ENCODE measurements at regions not wholly inside any gene's neighbourhood (a gene's known extent, or its start where the extent isn't known, plus 50 kb on each side); places are given as distances from the start of the nearest gene placed in this dataset.

DNA sequence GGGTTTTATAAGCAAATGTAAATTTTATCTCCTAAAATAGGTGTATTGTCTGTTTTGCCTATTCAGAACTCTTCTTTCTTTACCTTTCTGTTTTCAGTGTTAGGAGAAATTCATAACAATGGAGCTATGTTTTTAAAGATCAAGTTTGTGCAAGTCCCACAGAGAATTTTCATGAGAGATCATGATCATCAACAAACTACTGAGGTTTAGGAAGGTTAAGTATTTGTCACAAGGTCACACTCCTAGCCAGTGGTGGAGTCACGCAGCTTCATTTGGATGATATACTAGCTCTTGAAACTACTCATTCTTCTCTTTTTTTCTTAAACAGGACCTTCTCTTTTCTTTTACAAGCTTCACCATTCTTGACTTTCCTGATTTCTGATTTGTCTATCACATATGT lies 892.6 kb upstream of the FRG1 start:
- Histone ChIP-seq H3K27ac (no peak overlapping the region), H3K4me1 (no peaks in the 10 kb centered on the region), H3K36me3 (no peaks in the 10 kb centered on the region), H3K27me3 (no peaks in the 10 kb centered on the region), H3K4me3 (no peak overlapping the region), H3K9me3 (no peaks in the 10 kb centered on the region)
- TF ChIP-seq POLR2A (IDR thresholded peaks at IDR 0.05) (no peak), POLR2AphosphoS5 (IDR thresholded peaks at IDR 0.05) (no peak), EP300 (IDR thresholded peaks at IDR 0.05) (no peak)
- TF ChIP-seq, protein P1, sequence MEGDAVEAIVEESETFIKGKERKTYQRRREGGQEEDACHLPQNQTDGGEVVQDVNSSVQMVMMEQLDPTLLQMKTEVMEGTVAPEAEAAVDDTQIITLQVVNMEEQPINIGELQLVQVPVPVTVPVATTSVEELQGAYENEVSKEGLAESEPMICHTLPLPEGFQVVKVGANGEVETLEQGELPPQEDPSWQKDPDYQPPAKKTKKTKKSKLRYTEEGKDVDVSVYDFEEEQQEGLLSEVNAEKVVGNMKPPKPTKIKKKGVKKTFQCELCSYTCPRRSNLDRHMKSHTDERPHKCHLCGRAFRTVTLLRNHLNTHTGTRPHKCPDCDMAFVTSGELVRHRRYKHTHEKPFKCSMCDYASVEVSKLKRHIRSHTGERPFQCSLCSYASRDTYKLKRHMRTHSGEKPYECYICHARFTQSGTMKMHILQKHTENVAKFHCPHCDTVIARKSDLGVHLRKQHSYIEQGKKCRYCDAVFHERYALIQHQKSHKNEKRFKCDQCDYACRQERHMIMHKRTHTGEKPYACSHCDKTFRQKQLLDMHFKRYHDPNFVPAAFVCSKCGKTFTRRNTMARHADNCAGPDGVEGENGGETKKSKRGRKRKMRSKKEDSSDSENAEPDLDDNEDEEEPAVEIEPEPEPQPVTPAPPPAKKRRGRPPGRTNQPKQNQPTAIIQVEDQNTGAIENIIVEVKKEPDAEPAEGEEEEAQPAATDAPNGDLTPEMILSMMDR (IDR thresholded peaks at IDR 0.05), result no peak
- no peak for ATAC-seq
- 71 to 83% methylated on average over 1 of the region's 1 CpG for WGBS, 2 donors (ENCODE audit: low coverage in 1 of 2)

DNA sequence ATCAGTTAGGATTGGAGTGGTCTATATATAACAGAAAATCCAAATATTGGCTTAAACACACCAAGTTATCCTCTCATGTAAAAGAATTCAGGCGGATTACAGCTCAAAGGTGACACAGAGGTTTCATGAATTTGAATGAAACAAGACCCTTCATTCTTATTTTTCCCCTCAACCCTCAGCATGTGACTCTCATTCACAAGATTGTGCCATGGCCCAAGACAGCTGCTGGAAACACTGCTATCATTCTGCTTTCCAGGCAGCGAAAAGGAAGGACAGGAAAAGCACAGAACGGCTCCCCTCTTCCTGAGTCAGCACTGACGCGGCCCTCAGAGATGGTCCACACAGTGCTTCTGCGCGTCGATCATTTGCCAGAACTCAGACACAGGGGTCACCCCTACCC lies 891.0 kb upstream of the FRG1 start:
- 63 to 68% methylated on average over 2 to 8 of the region's 8 CpGs for WGBS, 2 donors (ENCODE audit: low coverage in 1 of 2)
- TF ChIP-seq POLR2AphosphoS5 (IDR thresholded peaks at IDR 0.05), result no peak
- TF ChIP-seq, protein P1 (IDR thresholded peaks at IDR 0.05), result no peak
- no peaks in the 10 kb centered on the region for H3K9me3 ChIP-seq
- H3K27me3 ChIP-seq, result no peaks in the 10 kb centered on the region
- H3K36me3 ChIP-seq, result no peaks in the 10 kb centered on the region
- H3K4me3 ChIP-seq, result no peak overlapping the region
- no peaks in the 10 kb centered on the region for H3K4me1 ChIP-seq
- no peak for ATAC-seq
- no peak overlapping the region for H3K27ac ChIP-seq

GRCh38 chr4:189050643-189051042 lies 890.0 kb upstream of the FRG1 start:
- WGBS, 2 donors (ENCODE audit: low coverage in 1 of 2), result 57 to 60% methylated on average over 1 to 4 of the region's 8 CpGs
- TF ChIP-seq POLR2AphosphoS5 (IDR thresholded peaks at IDR 0.05) (no peak), EP300 (IDR thresholded peaks at IDR 0.05) (no peak), POLR2A (IDR thresholded peaks at IDR 0.05) (no peak)
- TF ChIP-seq, protein P1 (IDR thresholded peaks at IDR 0.05), result no peak
- Histone ChIP-seq H3K4me1 (no peaks in the 10 kb centered on the region), H3K27ac (no peak overlapping the region), H3K36me3 (no peaks in the 10 kb centered on the region), H3K4me3 (no peak overlapping the region), H3K9me3 (no peaks in the 10 kb centered on the region), H3K27me3 (no peaks in the 10 kb centered on the region)
- ATAC-seq, result no peak

DNA sequence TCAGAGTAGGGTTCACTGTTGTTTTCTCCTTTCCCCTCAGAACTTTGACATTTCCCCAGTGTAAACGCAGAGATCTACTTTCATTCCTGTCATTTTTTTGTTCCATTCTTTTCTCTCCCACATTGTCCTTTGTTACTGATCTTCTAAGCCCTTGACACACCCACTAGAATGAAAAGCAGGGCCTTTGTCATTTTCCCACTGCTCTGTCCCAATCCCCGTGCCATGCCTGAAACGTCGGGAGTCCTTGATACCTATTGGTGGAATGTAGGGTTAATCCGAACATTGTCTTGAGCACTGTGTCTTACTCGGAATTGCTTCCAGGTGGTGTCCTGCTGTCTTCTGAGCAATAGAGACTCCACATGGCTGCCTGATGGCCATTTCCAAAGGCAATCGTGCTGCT lies 887.1 kb upstream of the FRG1 start:
- ATAC-seq, result no peak
- H3K9me3 ChIP-seq, result no peaks in the 10 kb centered on the region
- H3K36me3 ChIP-seq, result no peaks in the 10 kb centered on the region
- H3K4me3 ChIP-seq, result no peak overlapping the region
- H3K4me1 ChIP-seq, result no peaks in the 10 kb centered on the region
- no peak overlapping the region for H3K27ac ChIP-seq
- TF ChIP-seq POLR2AphosphoS5 (IDR thresholded peaks at IDR 0.05) (no peak), EP300 (IDR thresholded peaks at IDR 0.05) (no peak), POLR2A (IDR thresholded peaks at IDR 0.05) (no peak)
- TF ChIP-seq, protein P1 (IDR thresholded peaks at IDR 0.05), result no peak
- H3K27me3 ChIP-seq, result no peaks in the 10 kb centered on the region
- 76 to 80% methylated on average over 4 to 7 of the region's 7 CpGs for WGBS, 2 donors (ENCODE audit: low coverage in 1 of 2)

- no peak overlapping the region for H3K4me3 ChIP-seq
- H3K9me3 ChIP-seq, result peaks cover 0 to 18% (median 0%) of the 10 kb centered on the region in 3 donors
- no peak for ATAC-seq
- no peaks in the 10 kb centered on the region for H3K36me3 ChIP-seq
- 63 to 78% methylated on average over 1 of the region's 1 CpG for WGBS, 2 donors (ENCODE audit: low coverage in 1 of 2)
- no peaks in the 10 kb centered on the region for H3K4me1 ChIP-seq
- no peaks in the 10 kb centered on the region for H3K27me3 ChIP-seq
- TF ChIP-seq, protein P1 (IDR thresholded peaks at IDR 0.05), result no peak
- TF ChIP-seq EP300 (IDR thresholded peaks at IDR 0.05) (no peak), POLR2AphosphoS5 (IDR thresholded peaks at IDR 0.05) (no peak), POLR2A (IDR thresholded peaks at IDR 0.05) (no peak)
- H3K27ac ChIP-seq, result no peak overlapping the region
These were observed 880.6 kb upstream of the FRG1 start for GRCh38 chr4:189060104-189060503.

All from gastroesophageal sphincter (tissue), 4 donors.